OCI-LY1 (cell line): ENCODE measurements at regions not wholly inside any gene's neighbourhood (a gene's known extent, or its start where the extent isn't known, plus 50 kb on each side); places are given as distances from the start of the nearest gene placed in this dataset.

Source experiments
- H2AFZ ChIP-seq: fragments of 200-600 bp; sonication (generic), shearing (Covaris generic); 2 replicates; pipeline ENCODE4 v1.6.0; 2014; ENCODE audit warnings: antibody characterized with exemption, mild to moderate bottlenecking, low read length
- H3F3A ChIP-seq: fragments of 200-600 bp; sonication (generic), shearing (Covaris generic); 2 replicates; pipeline ENCODE4 v1.6.0; 2014; ENCODE audit warnings: mild to moderate bottlenecking, antibody characterized with exemption, low read length, moderate library complexity; ENCODE audit not compliant: insufficient read depth
- H3K27ac ChIP-seq: fragments of 200-600 bp; sonication (generic); 2 replicates; pipeline ENCODE4 v1.5.1; 2014; ENCODE audit warnings: low read length, mixed run types, mild to moderate bottlenecking, low read depth; ENCODE audit not compliant: poor library complexity, severe bottlenecking
- H3K27me3 ChIP-seq: fragments of 200-600 bp; sonication (generic); 2 replicates; pipeline ENCODE4 v1.6.0; 2014; ENCODE audit warnings: antibody characterized with exemption, mild to moderate bottlenecking, low read length, moderate library complexity; ENCODE audit not compliant: insufficient read depth
- H3K36me3 ChIP-seq: fragments of 200-600 bp; sonication (generic); 2 replicates; pipeline ENCODE4 v1.6.1; 2014; ENCODE audit warnings: mild to moderate bottlenecking, antibody characterized with exemption, low read length, moderate library complexity, mixed read lengths; ENCODE audit not compliant: insufficient read depth
- H3K4me1 ChIP-seq: fragments of 200-600 bp; sonication (generic); 2 replicates; pipeline ENCODE4 v1.5.1; 2014; ENCODE audit warnings: mild to moderate bottlenecking, low read length, moderate library complexity; ENCODE audit not compliant: insufficient read depth, severe bottlenecking
- H3K4me2 ChIP-seq: fragments of 200-600 bp; sonication (generic), shearing (Covaris generic); 2 replicates; pipeline ENCODE4 v1.6.1; 2014; ENCODE audit warnings: low read length
- H3K4me3 ChIP-seq: fragments of 200-600 bp; sonication (generic); 2 replicates; pipeline ENCODE4 v1.5.1; 2014; ENCODE audit warnings: low read length, low read depth, mild to moderate bottlenecking, mixed read lengths; ENCODE audit not compliant: poor library complexity, severe bottlenecking
- H3K79me2 ChIP-seq: fragments of 200-600 bp; shearing (Covaris generic); 2 replicates; pipeline ENCODE4 v1.6.1; 2016; ENCODE audit warnings: mixed run types, low read length, mixed read lengths; ENCODE audit not compliant: insufficient read depth
- H3K9ac ChIP-seq: fragments of 200-600 bp; sonication (generic), shearing (Covaris generic); 2 replicates; pipeline ENCODE4 v1.6.1; 2014; ENCODE audit warnings: mild to moderate bottlenecking, low read length, mixed read lengths
- H3K9me2 ChIP-seq: fragments of 200-600 bp; sonication (generic), shearing (Covaris generic); 2 replicates; pipeline ENCODE4 v1.6.1; 2014; ENCODE audit warnings: low read depth, mild to moderate bottlenecking, low read length, mixed read lengths
- H3K9me3 ChIP-seq: fragments of 200-600 bp; shearing (Covaris generic); 2 replicates; pipeline ENCODE4 v1.6.1; 2014; ENCODE audit warnings: low read length, mixed read lengths
- H4K20me1 ChIP-seq: fragments of 200-600 bp; sonication (generic), shearing (Covaris generic); 2 replicates; pipeline ENCODE4 v1.6.0; 2016; ENCODE audit warnings: mild to moderate bottlenecking, low read length; ENCODE audit not compliant: insufficient read depth
- EZH2 ChIP-seq: fragments of 200-600 bp; sonication (generic), shearing (Covaris generic); IDR thresholded peaks from 2 replicates; pipeline ENCODE4 v1.8.0; 2017; ENCODE audit warnings: borderline replicate concordance, mixed run types, mild to moderate bottlenecking, antibody characterized with exemption, low read length, moderate library complexity, mixed read lengths
- TF ChIP-seq, protein P1 (sequence below): fragments of 200-600 bp; sonication (generic), shearing (Covaris generic); IDR thresholded peaks from 2 replicates; pipeline ENCODE4 v1.5.1; 2017; ENCODE audit warnings: mild to moderate bottlenecking, antibody characterized with exemption, low read length, moderate library complexity, mixed read lengths

DNA sequence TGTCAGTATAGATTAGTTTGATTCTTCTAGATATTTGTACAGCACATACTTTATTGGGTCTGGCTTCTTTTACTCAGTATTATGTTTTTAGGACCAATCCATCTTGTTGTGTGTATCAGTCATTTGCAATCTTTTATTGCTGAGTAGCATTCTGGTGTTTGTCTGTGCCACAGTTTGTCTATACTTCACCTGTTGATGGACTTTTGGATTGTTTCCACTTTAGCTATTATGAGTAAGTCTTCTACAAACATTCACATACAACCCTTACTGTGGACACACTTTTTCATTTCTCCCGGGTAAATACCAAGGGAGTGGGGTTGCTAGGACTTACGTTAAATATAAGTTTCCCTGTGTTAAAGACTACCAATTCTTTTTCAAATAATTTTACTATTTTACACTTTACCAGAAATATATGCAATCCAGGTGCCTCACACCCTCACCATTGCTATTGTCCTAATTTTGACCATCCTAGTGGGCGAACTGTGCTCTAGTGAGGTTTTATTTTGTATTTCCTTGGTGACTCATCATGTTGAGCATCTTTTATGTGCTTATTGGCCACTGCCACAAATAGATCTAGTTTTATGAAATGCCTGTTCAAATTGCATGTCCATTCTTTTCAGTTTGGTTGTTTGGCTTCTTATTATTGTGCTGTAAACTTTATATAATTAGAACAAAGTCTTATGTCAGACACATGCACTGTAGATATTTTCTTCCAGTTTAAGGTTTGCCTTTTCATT, 304.7 kb upstream of the TMTC1 start:
- no peaks in the 10 kb centered on the region for H4K20me1 ChIP-seq
- no peaks in the 10 kb centered on the region for H3F3A ChIP-seq
- no peak overlapping the region for H3K9ac ChIP-seq
- H3K27ac ChIP-seq: no peak overlapping the region
- H3K4me2 ChIP-seq: no peak overlapping the region
- H3K36me3 ChIP-seq: no peaks in the 10 kb centered on the region
- H3K4me3 ChIP-seq: no peak overlapping the region
- H3K9me3 ChIP-seq: no peaks in the 10 kb centered on the region
- H2AFZ ChIP-seq: no peak overlapping the region
- no peak for TF ChIP-seq EZH2
- TF ChIP-seq, protein P1, sequence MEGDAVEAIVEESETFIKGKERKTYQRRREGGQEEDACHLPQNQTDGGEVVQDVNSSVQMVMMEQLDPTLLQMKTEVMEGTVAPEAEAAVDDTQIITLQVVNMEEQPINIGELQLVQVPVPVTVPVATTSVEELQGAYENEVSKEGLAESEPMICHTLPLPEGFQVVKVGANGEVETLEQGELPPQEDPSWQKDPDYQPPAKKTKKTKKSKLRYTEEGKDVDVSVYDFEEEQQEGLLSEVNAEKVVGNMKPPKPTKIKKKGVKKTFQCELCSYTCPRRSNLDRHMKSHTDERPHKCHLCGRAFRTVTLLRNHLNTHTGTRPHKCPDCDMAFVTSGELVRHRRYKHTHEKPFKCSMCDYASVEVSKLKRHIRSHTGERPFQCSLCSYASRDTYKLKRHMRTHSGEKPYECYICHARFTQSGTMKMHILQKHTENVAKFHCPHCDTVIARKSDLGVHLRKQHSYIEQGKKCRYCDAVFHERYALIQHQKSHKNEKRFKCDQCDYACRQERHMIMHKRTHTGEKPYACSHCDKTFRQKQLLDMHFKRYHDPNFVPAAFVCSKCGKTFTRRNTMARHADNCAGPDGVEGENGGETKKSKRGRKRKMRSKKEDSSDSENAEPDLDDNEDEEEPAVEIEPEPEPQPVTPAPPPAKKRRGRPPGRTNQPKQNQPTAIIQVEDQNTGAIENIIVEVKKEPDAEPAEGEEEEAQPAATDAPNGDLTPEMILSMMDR: no peak
- H3K79me2 ChIP-seq: no peaks in the 10 kb centered on the region
- H3K9me2 ChIP-seq: no peaks in the 10 kb centered on the region
- no peaks in the 10 kb centered on the region for H3K27me3 ChIP-seq
- no peaks in the 10 kb centered on the region for H3K4me1 ChIP-seq

DNA sequence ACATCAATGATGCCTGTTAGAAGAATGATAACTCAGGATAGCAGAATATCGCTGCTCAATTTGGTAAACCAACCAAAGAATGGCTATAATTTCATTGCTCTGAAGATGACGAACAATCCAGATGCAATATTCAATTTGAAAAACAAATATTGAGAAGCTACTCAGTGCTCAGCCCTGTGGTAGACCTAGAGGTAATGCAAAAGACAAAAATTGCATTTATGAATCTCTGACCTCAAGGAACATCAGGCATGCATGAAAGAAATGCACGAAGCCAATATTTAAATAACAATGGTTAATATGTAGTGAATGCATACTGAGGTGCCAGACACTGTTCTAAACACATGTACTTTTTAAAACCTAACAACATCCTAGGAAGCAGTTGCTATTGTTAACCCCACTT, 298.6 kb upstream of the TMTC1 start:
- Histone ChIP-seq H3F3A (no peaks in the 10 kb centered on the region), H3K4me2 (no peak overlapping the region), H3K4me3 (no peak overlapping the region), H4K20me1 (no peaks in the 10 kb centered on the region), H3K9me3 (no peaks in the 10 kb centered on the region), H3K36me3 (no peaks in the 10 kb centered on the region), H3K9ac (no peak overlapping the region), H3K79me2 (no peaks in the 10 kb centered on the region), H3K4me1 (no peaks in the 10 kb centered on the region), H3K27me3 (no peaks in the 10 kb centered on the region), H2AFZ (no peak overlapping the region), H3K27ac (no peak overlapping the region), H3K9me2 (no peaks in the 10 kb centered on the region)
- no peak for TF ChIP-seq EZH2
- TF ChIP-seq, protein P1: no peak

DNA sequence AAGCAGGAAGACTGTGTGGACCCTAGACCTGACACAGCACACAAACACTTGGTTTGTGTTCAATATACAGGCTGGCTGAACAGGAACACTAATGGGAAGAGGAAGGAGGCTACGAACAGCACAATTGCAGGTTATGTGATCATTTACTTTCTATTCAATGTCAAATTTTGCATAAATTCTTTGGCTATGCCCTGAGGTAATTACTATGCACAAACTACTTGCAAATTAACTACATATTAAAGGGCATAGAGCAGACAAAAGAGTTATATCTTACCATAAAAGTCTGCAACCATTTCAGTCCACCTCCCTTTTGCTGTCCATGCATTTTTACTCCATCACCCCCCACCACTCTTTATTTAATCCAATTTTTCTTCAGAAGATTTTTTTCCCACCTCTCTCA, 291.2 kb upstream of the TMTC1 start:
- Histone ChIP-seq H3K9me3 (no peaks in the 10 kb centered on the region), H3K4me1 (no peaks in the 10 kb centered on the region)
- TF ChIP-seq, protein P1: no peak
- TF ChIP-seq EZH2: no peak

More for the DNA sequence above, 291.2 kb upstream of the TMTC1 start:
- H3K79me2 ChIP-seq: no peaks in the 10 kb centered on the region
- no peaks in the 10 kb centered on the region for H3K27me3 ChIP-seq
- no peaks in the 10 kb centered on the region for H3K36me3 ChIP-seq
- H3K9ac ChIP-seq: no peak overlapping the region
- H3K27ac ChIP-seq: no peak overlapping the region
- H3K4me2 ChIP-seq: no peak overlapping the region
- H4K20me1 ChIP-seq: no peaks in the 10 kb centered on the region
- H2AFZ ChIP-seq: no peak overlapping the region
- no peaks in the 10 kb centered on the region for H3K9me2 ChIP-seq
- H3K4me3 ChIP-seq: no peak overlapping the region
- H3F3A ChIP-seq: no peaks in the 10 kb centered on the region
